SK-N-MC (cell line): ENCODE measurements at regions not wholly inside any gene's neighbourhood (a gene's known extent, or its start where the extent isn't known, plus 50 kb on each side); places are given as distances from the start of the nearest gene placed in this dataset.

Experiments used
- DNase-seq: peaks from one replicate; pipeline ENCODE4 v3.0.0-alpha.2; 2011; ENCODE audit warnings: low read depth, low spot score
- H3K27ac ChIP-seq: fragments of 200-600 bp; sonication (generic); 2 replicates; pipeline ENCODE4 v1.5.1; 2016; ENCODE audit warnings: mixed run types
- H3K36me3 ChIP-seq: fragments of 200-600 bp; sonication (generic); 2 replicates; pipeline ENCODE4 v1.6.1; 2017; ENCODE audit warnings: antibody characterized with exemption, low read length, mixed read lengths; ENCODE audit not compliant: insufficient read depth
- H3K4me3 ChIP-seq: fragments of 200-600 bp; sonication (generic); 2 replicates; pipeline ENCODE4 v1.5.1; 2016
- H3K9ac ChIP-seq: fragments of 200-600 bp; sonication (generic); 2 replicates; pipeline ENCODE4 v1.8.0; 2017; ENCODE audit warnings: mixed run types, mixed read lengths; ENCODE audit not compliant: insufficient read length
- H3K9me3 ChIP-seq: fragments of 200-600 bp; sonication (generic); 2 replicates; pipeline ENCODE4 v1.6.1; 2017; ENCODE audit warnings: low read depth, mild to moderate bottlenecking, antibody characterized with exemption, low read length, moderate library complexity, mixed read lengths
- EZH2 ChIP-seq: fragments of 200-600 bp; sonication (generic); IDR thresholded peaks from one replicate; pipeline ENCODE4 v1.6.1; 2017; ENCODE audit warnings: antibody characterized with exemption
- FOXP2 ChIP-seq: optimal IDR thresholded peaks from 2 replicates; pipeline ENCODE3; 2011; ENCODE audit warnings: mild to moderate bottlenecking, moderate library complexity; ENCODE audit not compliant: insufficient read depth; ENCODE audit errors: extremely low read length, control extremely low read depth
- POLR2AphosphoS5 ChIP-seq: IDR thresholded peaks from 2 replicates; pipeline ENCODE4 v1.6.1; 2012; ENCODE audit warnings: mild to moderate bottlenecking, low read depth, low read length, borderline replicate concordance

DNA sequence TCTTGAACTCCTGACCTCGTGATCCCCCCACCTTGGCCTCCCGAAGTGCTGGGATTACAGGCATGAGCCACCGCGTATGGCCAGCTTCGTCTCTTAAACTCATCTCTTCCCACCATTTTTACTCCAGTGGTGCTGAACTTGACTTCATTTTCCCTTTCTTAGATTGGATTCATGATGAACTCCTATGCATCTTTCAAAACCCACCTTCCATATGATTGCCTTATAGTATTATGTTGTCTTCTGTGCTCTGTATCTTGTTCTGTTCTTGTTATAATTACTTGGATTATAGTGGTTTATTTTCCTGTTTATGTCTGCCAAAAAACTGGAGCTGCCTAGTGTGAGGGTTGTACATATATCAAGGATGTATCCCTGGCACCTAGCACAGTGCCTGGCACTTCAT is 110.8 kb upstream of the GADD45A start:
- Histone ChIP-seq H3K9ac (no peak overlapping the region), H3K36me3 (no peaks in the 10 kb centered on the region), H3K27ac (no peak overlapping the region), H3K9me3 (no peaks in the 10 kb centered on the region), H3K4me3 (no peak overlapping the region)
- DNase-seq = no peak
- TF ChIP-seq FOXP2 = no peak
- TF ChIP-seq EZH2 = no peak
- no peak for TF ChIP-seq POLR2AphosphoS5

DNA sequence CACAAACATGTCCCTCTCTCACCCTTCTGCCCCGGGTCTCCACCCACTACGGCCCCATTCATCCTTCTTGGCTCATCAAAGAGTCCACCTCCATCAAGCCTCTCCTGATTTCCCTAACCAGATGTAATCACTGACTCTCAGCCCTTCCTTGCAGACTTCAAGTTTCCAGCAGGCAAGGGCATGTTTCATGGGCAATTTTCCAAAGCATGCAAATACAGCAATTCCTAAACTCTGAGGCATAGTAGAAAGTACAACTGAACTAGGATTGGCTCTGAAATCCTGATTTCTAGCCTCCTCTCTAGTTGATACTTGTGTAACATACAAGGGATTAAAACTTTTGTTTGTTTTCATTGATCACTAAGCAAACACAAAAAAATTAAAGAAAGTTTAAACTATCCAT is 109.1 kb upstream of the GADD45A start:
- DNase-seq = no peak
- no peak overlapping the region for H3K27ac ChIP-seq
- no peak for TF ChIP-seq EZH2
- TF ChIP-seq FOXP2 = no peak
- no peak for TF ChIP-seq POLR2AphosphoS5

DNA sequence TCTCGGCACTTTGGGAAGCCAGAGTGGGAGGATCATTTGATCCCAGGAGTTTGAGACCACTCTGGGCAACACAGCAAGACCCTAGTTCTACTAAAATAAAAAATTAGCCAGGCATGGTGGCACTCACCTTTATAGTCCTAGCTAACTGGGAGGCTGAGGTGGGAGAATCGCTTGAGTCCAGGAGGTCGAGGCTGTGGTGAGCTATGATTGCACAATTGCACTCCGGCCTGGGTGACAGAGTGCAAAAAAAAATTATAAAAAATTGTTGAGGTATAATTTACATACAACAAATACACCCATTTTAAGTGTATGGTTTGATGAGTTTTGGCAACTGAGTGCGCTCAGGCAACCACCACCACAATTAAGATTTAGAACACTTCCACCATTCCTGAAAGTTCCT is 108.5 kb upstream of the GADD45A start:
- no peaks in the 10 kb centered on the region for H3K36me3 ChIP-seq
- H3K27ac ChIP-seq = no peak overlapping the region
- no peaks in the 10 kb centered on the region for H3K9me3 ChIP-seq
- no peak for DNase-seq
- no peak overlapping the region for H3K9ac ChIP-seq
- TF ChIP-seq EZH2 (no peak), POLR2AphosphoS5 (no peak), FOXP2 (no peak)
- no peak overlapping the region for H3K4me3 ChIP-seq

More for the DNA sequence above, 109.1 kb upstream of the GADD45A start:
- Histone ChIP-seq H3K36me3 (no peaks in the 10 kb centered on the region), H3K9ac (no peak overlapping the region), H3K4me3 (no peak overlapping the region), H3K9me3 (no peaks in the 10 kb centered on the region)

DNA sequence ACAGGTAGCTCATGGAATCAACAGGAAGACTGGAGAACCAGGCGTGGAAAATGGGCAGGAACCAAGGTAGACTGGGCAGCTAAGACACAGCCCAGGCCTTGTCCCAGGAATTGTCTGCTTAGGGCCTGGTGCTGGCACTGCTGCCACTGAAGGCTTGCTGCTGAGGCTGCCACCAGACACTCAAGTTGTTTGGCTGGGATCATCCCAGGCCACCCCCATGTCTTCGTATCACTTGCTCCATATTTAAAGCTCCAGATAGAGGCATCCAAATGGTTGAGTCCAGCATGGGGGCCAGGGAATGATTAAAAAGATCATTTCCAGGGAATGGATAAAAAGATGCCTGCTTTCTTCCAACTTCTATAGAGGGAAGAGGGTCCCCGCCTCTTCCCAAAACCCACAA is 107.4 kb upstream of the GADD45A start:
- no peak for DNase-seq
- Histone ChIP-seq H3K9ac (no peak overlapping the region), H3K4me3 (no peak overlapping the region), H3K9me3 (no peaks in the 10 kb centered on the region), H3K27ac (no peak overlapping the region), H3K36me3 (no peaks in the 10 kb centered on the region)
- no peak for TF ChIP-seq EZH2
- no peak for TF ChIP-seq FOXP2
- no peak for TF ChIP-seq POLR2AphosphoS5

GRCh38 chr1:67578397-67579020 is 106.5 kb upstream of the GADD45A start:
- Histone ChIP-seq H3K9ac (no peak overlapping the region), H3K9me3 (no peaks in the 10 kb centered on the region), H3K27ac (no peak overlapping the region), H3K36me3 (no peaks in the 10 kb centered on the region), H3K4me3 (no peak overlapping the region)
- TF ChIP-seq POLR2AphosphoS5 (no peak), EZH2 (no peak), FOXP2 (no peak)
- no peak for DNase-seq

- Histone ChIP-seq H3K9ac (no peak overlapping the region), H3K9me3 (no peaks in the 10 kb centered on the region), H3K36me3 (no peaks in the 10 kb centered on the region), H3K4me3 (no peak overlapping the region), H3K27ac (no peak overlapping the region)
- TF ChIP-seq FOXP2 (no peak), EZH2 (no peak), POLR2AphosphoS5 (no peak)
- DNase-seq = no peak
Measured at GRCh38 chr1:67579623-67580394, 105.2 kb upstream of the GADD45A start.

DNA sequence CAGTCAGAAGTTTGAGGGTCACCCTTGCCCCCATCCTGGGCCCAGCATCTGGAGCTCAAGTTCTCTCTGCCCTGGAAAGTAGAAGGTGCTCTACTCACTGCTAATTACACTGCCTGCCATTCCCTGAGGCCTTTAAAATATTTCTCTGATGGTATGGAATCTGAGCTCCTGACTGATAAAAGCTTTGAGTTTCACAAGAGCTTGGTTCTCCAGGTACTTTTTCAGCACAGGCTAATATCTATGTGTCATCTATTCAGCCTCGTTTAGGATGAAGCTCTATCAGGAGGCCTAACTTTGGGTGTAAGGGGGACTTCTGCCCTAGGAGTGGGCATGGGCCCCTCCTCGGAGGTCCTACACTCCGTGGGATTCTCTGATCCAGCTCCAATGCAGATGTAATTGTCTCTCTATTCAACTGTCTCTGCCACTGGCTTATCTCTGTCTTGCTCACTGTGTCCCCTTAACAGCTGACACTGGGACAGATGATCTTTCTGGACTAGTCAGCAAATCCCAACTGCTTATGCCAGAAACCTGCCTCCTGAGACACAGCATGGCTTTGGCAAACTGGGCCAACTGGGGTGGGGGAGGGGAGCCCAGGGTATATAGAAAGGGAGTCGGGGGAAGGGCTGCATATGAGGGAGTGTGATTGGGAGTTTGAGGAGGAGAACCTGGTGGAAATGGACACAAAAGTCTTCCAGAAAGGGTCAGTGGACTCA is 104.2 kb upstream of the GADD45A start:
- no peak for DNase-seq
- no peaks in the 10 kb centered on the region for H3K36me3 ChIP-seq
- no peaks in the 10 kb centered on the region for H3K9me3 ChIP-seq
- no peak overlapping the region for H3K4me3 ChIP-seq
- TF ChIP-seq FOXP2 = no peak
- no peak for TF ChIP-seq EZH2
- TF ChIP-seq POLR2AphosphoS5 = no peak
- no peak overlapping the region for H3K9ac ChIP-seq
- H3K27ac ChIP-seq = no peak overlapping the region
